ENCODE measurements at regions not wholly inside any gene's neighbourhood (a gene's known extent, or its start where the extent isn't known, plus 50 kb on each side); places are given as distances from the start of the nearest gene placed in this dataset.

GRCh38 chr6:165939601-165940290 is 227.9 kb downstream of the TBXT start:
- TF ChIP-seq CTCF (IDR thresholded peaks at IDR 0.05 in 4 of 5, conservative IDR thresholded peaks at IDR 0.05 in 1 of 5), result no peak
- TF ChIP-seq POLR2A (IDR thresholded peaks at IDR 0.05), result no peak

Measured in gastrocnemius medialis (tissue), 4 donors.